Trophoblast cell (in vitro differentiated cells and primary cell): ENCODE measurements at regions not wholly inside any gene's neighbourhood (a gene's known extent, or its start where the extent isn't known, plus 50 kb on each side); places are given as distances from the start of the nearest gene placed in this dataset.

Source experiments
- DNase-seq, 2 donors: peaks; one replicate each; pipeline ENCODE4 v3.0.0-alpha.2; 2016
- H2AFZ ChIP-seq: 2 replicates; pipeline ENCODE4 v1.6.1; 2013; ENCODE audit warnings: low read length, moderate library complexity, mild to moderate bottlenecking; ENCODE audit not compliant: insufficient read depth, poor library complexity
- H2AK5ac ChIP-seq: 2 replicates; pipeline ENCODE4 v1.6.1; 2013; ENCODE audit warnings: mild to moderate bottlenecking, low read length
- H2BK120ac ChIP-seq: 2 replicates; pipeline ENCODE4 v1.6.1; 2013; ENCODE audit warnings: low read length, mild to moderate bottlenecking, moderate library complexity; ENCODE audit not compliant: insufficient read depth, poor library complexity
- H2BK12ac ChIP-seq: 2 replicates; pipeline ENCODE4 v1.6.1; 2013; ENCODE audit warnings: mild to moderate bottlenecking, low read length, moderate library complexity
- H2BK5ac ChIP-seq: 2 replicates; pipeline ENCODE4 v1.6.1; 2013; ENCODE audit warnings: low read length, low read depth, moderate library complexity, mild to moderate bottlenecking; ENCODE audit not compliant: poor library complexity
- H3K14ac ChIP-seq: 2 replicates; pipeline ENCODE4 v1.6.1; 2013; ENCODE audit warnings: mild to moderate bottlenecking, low read length
- H3K18ac ChIP-seq: 2 replicates; pipeline ENCODE4 v1.6.1; 2013; ENCODE audit warnings: mild to moderate bottlenecking, low read length
- H3K23ac ChIP-seq: 2 replicates; pipeline ENCODE4 v1.6.1; 2013; ENCODE audit warnings: low read length
- H3K27ac ChIP-seq: 2 replicates; pipeline ENCODE4 v1.5.1; 2013; ENCODE audit warnings: low read depth, mild to moderate bottlenecking, inconsistent platforms, low read length, moderate library complexity
- H3K27me3 ChIP-seq: 2 replicates; pipeline ENCODE4 v1.6.1; 2013; ENCODE audit warnings: inconsistent platforms, mild to moderate bottlenecking, low read length, moderate library complexity; ENCODE audit not compliant: insufficient read depth
- H3K36me3 ChIP-seq, 2 experiments: 1 replicate in 1 of 2; 2 replicates in 1 of 2; pipeline ENCODE4 v1.6.1; 2013; ENCODE audit warnings: low read length in 2 of 2, mild to moderate bottlenecking in 2 of 2, moderate library complexity in 1 of 2; ENCODE audit not compliant: insufficient read depth in 2 of 2, control insufficient read depth in 1 of 2
- H3K4ac ChIP-seq: 2 replicates; pipeline ENCODE4 v1.6.1; 2013; ENCODE audit warnings: low read depth, mild to moderate bottlenecking, low read length, moderate library complexity
- H3K4me1 ChIP-seq, 2 experiments: 1 replicate in 1 of 2; 2 replicates in 1 of 2; pipeline ENCODE4 v1.6.1; 2013; ENCODE audit warnings: low read length in 2 of 2, mild to moderate bottlenecking in 2 of 2, moderate library complexity in 1 of 2; ENCODE audit not compliant: insufficient read depth in 2 of 2, control insufficient read depth in 1 of 2
- H3K4me2 ChIP-seq: 2 replicates; pipeline ENCODE4 v1.6.1; 2013; ENCODE audit warnings: inconsistent platforms, mild to moderate bottlenecking, low read length, moderate library complexity
- H3K4me3 ChIP-seq: 2 replicates; pipeline ENCODE4 v1.5.1; 2013; ENCODE audit warnings: mild to moderate bottlenecking, low read depth, low read length, inconsistent platforms
- H3K79me1 ChIP-seq: one replicate; pipeline ENCODE4 v1.6.1; 2013; ENCODE audit warnings: low read length
- H3K79me2 ChIP-seq: 2 replicates; pipeline ENCODE4 v1.6.1; 2013; ENCODE audit warnings: low read length, mild to moderate bottlenecking; ENCODE audit not compliant: control insufficient read depth, insufficient read depth, poor library complexity
- H3K9ac ChIP-seq: 2 replicates; pipeline ENCODE4 v1.6.1; 2013; ENCODE audit warnings: mild to moderate bottlenecking, low read length
- H3K9me3 ChIP-seq: 2 replicates; pipeline ENCODE4 v1.6.1; 2013; ENCODE audit warnings: low read depth, mild to moderate bottlenecking, control low read depth, inconsistent platforms, low read length; ENCODE audit not compliant: insufficient read depth
- H4K12ac ChIP-seq: 2 replicates; pipeline ENCODE4 v1.6.1; 2013; ENCODE audit warnings: low read depth, mild to moderate bottlenecking, low read length, moderate library complexity
- H4K8ac ChIP-seq: 2 replicates; pipeline ENCODE4 v1.6.1; 2013; ENCODE audit warnings: low read depth, mild to moderate bottlenecking, low read length, moderate library complexity
- H4K91ac ChIP-seq: one replicate; pipeline ENCODE4 v1.6.1; 2013; ENCODE audit warnings: low read depth, mild to moderate bottlenecking, low read length, moderate library complexity
- WGBS: extraction: QIAGEN DNeasy Blood & Tissue Kit; methylation state at CpG from one replicate; pipeline ENCODE4 v1.1.7; 2013; ENCODE audit warnings: missing lambda C conversion rate; ENCODE audit not compliant: insufficient read length, insufficient coverage; ENCODE audit errors: extremely low coverage; 5-methylcytosine and 5-hydroxymethylcytosine counted together

- Histone ChIP-seq H3K4ac (no peak overlapping the region), H3K4me1 (no peaks in the 10 kb centered on the region)
- WGBS, result no CpG with 5 or more reads among the region's 3 CpGs
Measured at GRCh38 chr7:152949253-152949652, 189.7 kb downstream of the ACTR3B start.

GRCh38 chr7:152949790-152950189 is 190.2 kb downstream of the ACTR3B start:
- Histone ChIP-seq H2BK5ac (no peak overlapping the region), H3K9ac (no peak overlapping the region), H4K12ac (no peak overlapping the region), H3K14ac (no peak overlapping the region), H3K79me1 (no peaks in the 10 kb centered on the region), H3K18ac (no peak overlapping the region), H2BK120ac (no peak overlapping the region), H3K9me3 (peaks cover 3% of the 10 kb centered on the region), H3K27me3 (no peaks in the 10 kb centered on the region), H4K8ac (no peak overlapping the region), H2AK5ac (no peak overlapping the region), H4K91ac (no peak overlapping the region), H3K4ac (no peak overlapping the region), H3K36me3 (no peaks in the 10 kb centered on the region), H3K23ac (no peak overlapping the region), H3K79me2 (no peaks in the 10 kb centered on the region), H2AFZ (no peak overlapping the region), H3K27ac (no peak overlapping the region), H3K4me1 (no peaks in the 10 kb centered on the region), H3K4me3 (no peak overlapping the region), H3K4me2 (no peak overlapping the region), H2BK12ac (no peak overlapping the region)
- WGBS, result no CpG with 5 or more reads among the region's 4 CpGs
- DNase-seq, result no peak

More at GRCh38 chr7:152949253-152949652, 189.7 kb downstream of the ACTR3B start:
- Histone ChIP-seq H2AK5ac (no peak overlapping the region), H4K91ac (no peak overlapping the region), H3K79me1 (no peaks in the 10 kb centered on the region), H3K27ac (no peak overlapping the region), H3K9me3 (peaks cover 3% of the 10 kb centered on the region), H2AFZ (no peak overlapping the region), H3K18ac (no peak overlapping the region), H3K4me2 (no peak overlapping the region), H3K14ac (no peak overlapping the region), H2BK5ac (no peak overlapping the region), H3K36me3 (no peaks in the 10 kb centered on the region), H2BK12ac (no peak overlapping the region), H3K9ac (no peak overlapping the region), H3K4me3 (no peak overlapping the region), H4K12ac (no peak overlapping the region), H3K23ac (no peak overlapping the region), H4K8ac (no peak overlapping the region), H3K79me2 (no peaks in the 10 kb centered on the region), H3K27me3 (no peaks in the 10 kb centered on the region), H2BK120ac (no peak overlapping the region)
- no peak for DNase-seq

- Histone ChIP-seq H2BK12ac (no peak overlapping the region), H3K4me1 (no peaks in the 10 kb centered on the region), H3K4me3 (no peak overlapping the region), H3K27ac (no peak overlapping the region), H3K18ac (no peak overlapping the region), H2AK5ac (no peak overlapping the region), H3K4ac (no peak overlapping the region), H4K8ac (no peak overlapping the region), H2BK120ac (no peak overlapping the region), H2BK5ac (no peak overlapping the region), H3K36me3 (no peaks in the 10 kb centered on the region), H3K14ac (no peak overlapping the region), H3K4me2 (no peak overlapping the region), H3K79me1 (no peaks in the 10 kb centered on the region), H3K9ac (no peak overlapping the region), H4K12ac (no peak overlapping the region), H3K9me3 (peaks cover 3% of the 10 kb centered on the region), H3K79me2 (no peaks in the 10 kb centered on the region), H3K23ac (no peak overlapping the region), H4K91ac (no peak overlapping the region), H2AFZ (no peak overlapping the region), H3K27me3 (no peaks in the 10 kb centered on the region)
- WGBS, result no CpG with 5 or more reads among the region's 4 CpGs
- DNase-seq, result no peak
Measured at GRCh38 chr7:152956006-152956405, 196.5 kb downstream of the ACTR3B start.

- H3K14ac ChIP-seq, result no peak overlapping the region
- H2AFZ ChIP-seq, result no peak overlapping the region
- no peaks in the 10 kb centered on the region for H3K36me3 ChIP-seq
- H2BK120ac ChIP-seq, result no peak overlapping the region
- H3K27ac ChIP-seq, result no peak overlapping the region
- no peak overlapping the region for H3K23ac ChIP-seq
- no peak overlapping the region for H4K12ac ChIP-seq
- H2BK5ac ChIP-seq, result no peak overlapping the region
- H3K79me1 ChIP-seq, result no peaks in the 10 kb centered on the region
- WGBS, result no CpG with 5 or more reads among the region's 5 CpGs
- H4K91ac ChIP-seq, result no peak overlapping the region
- no peaks in the 10 kb centered on the region for H3K4me1 ChIP-seq
- no peaks in the 10 kb centered on the region for H3K27me3 ChIP-seq
- no peak for DNase-seq
- H2BK12ac ChIP-seq, result no peak overlapping the region
- no peaks in the 10 kb centered on the region for H3K79me2 ChIP-seq
- H3K4ac ChIP-seq, result no peak overlapping the region
- no peak overlapping the region for H3K4me2 ChIP-seq
- no peak overlapping the region for H2AK5ac ChIP-seq
- H3K18ac ChIP-seq, result no peak overlapping the region
- no peak overlapping the region for H4K8ac ChIP-seq
- H3K4me3 ChIP-seq, result no peak overlapping the region
- no peaks in the 10 kb centered on the region for H3K9me3 ChIP-seq
- H3K9ac ChIP-seq, result no peak overlapping the region
Measured at GRCh38 chr7:152959610-152960009, 200.1 kb downstream of the ACTR3B start.
